ENCODE measurements at regions not wholly inside any gene's neighbourhood (a gene's known extent, or its start where the extent isn't known, plus 50 kb on each side); places are given as distances from the start of the nearest gene placed in this dataset.
A peak's percentile ranks its signal among the peaks of the same experiment; 100 is the strongest.

DNA sequence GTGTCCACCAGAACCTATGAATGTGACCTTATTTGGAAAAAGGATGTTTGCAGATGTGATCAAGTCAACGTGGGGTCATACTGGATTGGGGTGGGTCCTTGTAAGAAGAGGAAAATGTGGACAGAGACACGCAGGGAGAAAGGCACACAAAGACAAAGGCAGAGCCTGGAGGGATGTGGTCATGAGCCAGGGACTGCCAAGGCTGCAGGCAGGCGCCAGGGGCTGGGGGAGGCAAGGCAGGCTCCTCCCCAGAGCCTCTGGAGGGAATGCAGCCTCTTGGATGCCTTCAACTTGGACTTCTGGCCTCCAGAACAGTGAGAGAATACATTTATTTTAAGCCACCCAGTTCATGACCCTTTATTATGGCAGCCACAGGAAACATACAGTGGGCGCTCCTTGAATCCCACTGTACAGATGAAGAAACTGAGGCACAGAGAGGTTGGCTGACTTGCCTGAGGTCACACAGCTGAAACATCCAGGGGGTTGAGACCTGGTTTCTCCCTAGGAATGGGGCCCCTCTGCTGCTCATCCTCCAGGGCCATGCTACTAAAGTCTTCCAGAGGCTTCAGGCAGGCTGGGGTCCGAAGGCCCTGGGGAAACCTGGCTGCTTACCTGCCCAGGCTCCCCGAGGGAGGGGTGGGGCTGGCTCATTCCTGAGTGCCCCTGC lies 99.7 kb downstream of the RFLNA start:
- TF ChIP-seq, protein P1, sequence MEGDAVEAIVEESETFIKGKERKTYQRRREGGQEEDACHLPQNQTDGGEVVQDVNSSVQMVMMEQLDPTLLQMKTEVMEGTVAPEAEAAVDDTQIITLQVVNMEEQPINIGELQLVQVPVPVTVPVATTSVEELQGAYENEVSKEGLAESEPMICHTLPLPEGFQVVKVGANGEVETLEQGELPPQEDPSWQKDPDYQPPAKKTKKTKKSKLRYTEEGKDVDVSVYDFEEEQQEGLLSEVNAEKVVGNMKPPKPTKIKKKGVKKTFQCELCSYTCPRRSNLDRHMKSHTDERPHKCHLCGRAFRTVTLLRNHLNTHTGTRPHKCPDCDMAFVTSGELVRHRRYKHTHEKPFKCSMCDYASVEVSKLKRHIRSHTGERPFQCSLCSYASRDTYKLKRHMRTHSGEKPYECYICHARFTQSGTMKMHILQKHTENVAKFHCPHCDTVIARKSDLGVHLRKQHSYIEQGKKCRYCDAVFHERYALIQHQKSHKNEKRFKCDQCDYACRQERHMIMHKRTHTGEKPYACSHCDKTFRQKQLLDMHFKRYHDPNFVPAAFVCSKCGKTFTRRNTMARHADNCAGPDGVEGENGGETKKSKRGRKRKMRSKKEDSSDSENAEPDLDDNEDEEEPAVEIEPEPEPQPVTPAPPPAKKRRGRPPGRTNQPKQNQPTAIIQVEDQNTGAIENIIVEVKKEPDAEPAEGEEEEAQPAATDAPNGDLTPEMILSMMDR (conservative IDR thresholded peaks at IDR 0.05): no peak
- Mint-ChIP-seq H3K27ac (no peak overlapping the region), H3K36me3 (peaks cover 6% of the 10 kb centered on the region), H3K4me1 (ENCODE audit: unreplicated experiment) (peaks cover 16% of the 10 kb centered on the region), H3K27me3 (no peaks in the 10 kb centered on the region), H3K4me3 (no peak overlapping the region), H3K9me3 (no peaks in the 10 kb centered on the region)
- no peak for DNase-seq (ENCODE audit: extremely low spot score, unreplicated experiment)

- peaks cover 16% of the 10 kb centered on the region for H3K4me1 Mint-ChIP-seq (ENCODE audit: unreplicated experiment)
- DNase-seq (ENCODE audit: extremely low spot score, unreplicated experiment): no peak
- H3K9me3 Mint-ChIP-seq: no peaks in the 10 kb centered on the region
- H3K4me3 Mint-ChIP-seq: no peak overlapping the region
- peak overlapping the region; percentile 16 for H3K27ac Mint-ChIP-seq
- H3K36me3 Mint-ChIP-seq: peaks cover 4% of the 10 kb centered on the region
- TF ChIP-seq, protein P1 (conservative IDR thresholded peaks at IDR 0.05): no peak
- H3K27me3 Mint-ChIP-seq: no peaks in the 10 kb centered on the region
Observed at GRCh38 chr12:124393831-124394230, 98.9 kb downstream of the RFLNA start.

- Mint-ChIP-seq H3K4me1 (ENCODE audit: unreplicated experiment) (peaks cover 16% of the 10 kb centered on the region), H3K9me3 (no peaks in the 10 kb centered on the region), H3K4me3 (no peak overlapping the region), H3K27me3 (no peaks in the 10 kb centered on the region), H3K27ac (peak overlapping the region; percentile 16), H3K36me3 (peaks cover 4% of the 10 kb centered on the region)
- no peak for DNase-seq (ENCODE audit: extremely low spot score, unreplicated experiment)
- TF ChIP-seq, protein P1 (conservative IDR thresholded peaks at IDR 0.05): no peak
Observed at GRCh38 chr12:124393414-124393790, 98.5 kb downstream of the RFLNA start.

GRCh38 chr12:124392667-124393413 lies 97.9 kb downstream of the RFLNA start:
- H3K36me3 Mint-ChIP-seq: peaks cover 4% of the 10 kb centered on the region
- H3K27ac Mint-ChIP-seq: peak overlapping the region; percentile 16
- H3K4me3 Mint-ChIP-seq: no peak overlapping the region
- H3K9me3 Mint-ChIP-seq: no peaks in the 10 kb centered on the region
- DNase-seq (ENCODE audit: extremely low spot score, unreplicated experiment): no peak
- TF ChIP-seq, protein P1 (conservative IDR thresholded peaks at IDR 0.05): no peak
- no peaks in the 10 kb centered on the region for H3K27me3 Mint-ChIP-seq
- peaks cover 16% of the 10 kb centered on the region for H3K4me1 Mint-ChIP-seq (ENCODE audit: unreplicated experiment)

- peaks cover 4% of the 10 kb centered on the region for H3K36me3 Mint-ChIP-seq
- H3K27ac Mint-ChIP-seq: no peak overlapping the region
- no peak overlapping the region for H3K4me3 Mint-ChIP-seq
- TF ChIP-seq, protein P1 (conservative IDR thresholded peaks at IDR 0.05): peak; percentile 35
- H3K4me1 Mint-ChIP-seq (ENCODE audit: unreplicated experiment): peaks cover 16% of the 10 kb centered on the region
- no peaks in the 10 kb centered on the region for H3K27me3 Mint-ChIP-seq
- no peaks in the 10 kb centered on the region for H3K9me3 Mint-ChIP-seq
- DNase-seq (ENCODE audit: extremely low spot score, unreplicated experiment): no peak
Observed at GRCh38 chr12:124392271-124392666, 97.4 kb downstream of the RFLNA start.
